Activated CD4-positive, alpha-beta T cell treated with anti-CD3 and anti-CD28 coated beads for 48 hours (primary cell): ENCODE measurements at regions not wholly inside any gene's neighbourhood (a gene's known extent, or its start where the extent isn't known, plus 50 kb on each side); places are given as distances from the start of the nearest gene placed in this dataset.

ENCODE experiments used
- DNase-seq: peaks from one replicate; pipeline ENCODE4 v3.0.0-alpha.2; 2020

DNA sequence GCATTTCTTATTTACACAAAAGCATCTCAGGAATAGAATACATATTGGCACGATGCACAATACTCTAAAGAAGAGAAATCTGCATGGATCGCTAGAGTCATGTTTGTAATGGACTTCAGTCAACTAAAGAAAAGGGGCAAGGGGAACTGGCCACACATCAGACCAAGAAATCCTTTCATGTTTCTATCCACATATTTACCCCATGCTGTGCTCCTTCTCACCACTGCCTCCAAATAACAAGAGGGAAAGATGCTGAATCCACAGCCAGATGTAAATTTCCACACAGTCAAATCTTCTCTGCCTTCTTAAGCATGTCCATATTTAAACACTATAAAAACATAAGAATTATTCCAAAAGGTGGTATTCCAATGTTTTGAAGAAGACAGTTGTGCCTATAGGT, 67.6 kb downstream of the COX18 start:
- DNase-seq: no peak

DNA sequence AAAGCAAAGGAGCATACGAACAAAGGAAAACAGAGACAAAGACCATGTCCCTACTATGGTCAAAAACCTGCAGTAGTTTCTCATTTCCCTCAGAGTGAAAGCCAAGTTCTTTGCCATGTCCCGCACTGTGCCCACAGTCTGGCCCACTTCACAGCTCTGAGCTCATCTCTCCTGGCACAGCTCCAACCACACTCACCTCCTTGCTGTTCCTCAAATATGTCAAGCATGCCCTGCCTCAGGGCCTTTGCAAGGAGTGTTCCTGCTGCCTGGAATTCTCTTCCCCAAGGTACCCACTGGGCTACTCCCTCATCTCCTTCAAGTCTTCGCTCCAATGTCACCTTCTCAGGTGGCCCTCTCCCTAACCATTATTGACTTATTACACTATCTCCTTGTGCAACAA, 72.1 kb downstream of the COX18 start:
- no peak for DNase-seq

DNA sequence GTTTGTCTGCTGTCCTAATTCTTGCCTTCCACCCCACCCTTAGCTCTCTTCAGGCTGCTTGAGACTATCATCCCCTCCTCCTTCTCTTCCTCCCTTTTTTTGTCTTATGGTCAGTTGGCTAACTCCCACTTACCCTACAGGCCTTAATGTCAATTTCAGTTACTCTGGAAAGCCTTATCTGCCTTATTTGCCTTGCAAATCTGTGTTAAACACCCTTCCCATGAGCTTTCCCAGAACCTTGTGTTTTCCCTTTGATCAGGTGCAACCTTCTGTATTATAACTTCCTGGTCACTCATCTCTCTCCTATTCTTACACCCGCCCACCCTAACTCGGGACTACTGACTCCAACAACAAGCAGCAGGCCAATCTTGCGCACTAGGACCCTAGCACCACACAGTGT, 74.8 kb downstream of the COX18 start:
- DNase-seq: no peak

DNA sequence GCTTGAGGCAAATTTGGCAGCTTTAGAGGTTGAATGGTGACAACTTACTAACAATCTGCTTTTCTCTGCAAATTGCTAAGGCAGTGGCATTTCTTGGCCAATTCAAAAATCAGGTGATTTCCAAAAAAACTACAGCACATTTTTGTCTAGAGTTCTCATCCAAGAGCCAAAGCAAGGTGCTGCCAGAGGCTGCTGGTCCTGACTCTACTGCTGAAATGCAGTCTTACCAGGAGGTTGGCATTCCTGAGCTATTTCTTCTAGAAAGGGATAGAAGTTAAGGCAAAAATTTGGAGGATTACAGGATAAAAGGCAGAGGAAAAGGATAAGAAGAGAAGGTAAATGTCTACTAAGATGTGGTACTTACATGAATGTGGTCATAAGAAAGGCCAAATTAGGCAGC, 75.6 kb downstream of the COX18 start:
- DNase-seq: no peak

DNA sequence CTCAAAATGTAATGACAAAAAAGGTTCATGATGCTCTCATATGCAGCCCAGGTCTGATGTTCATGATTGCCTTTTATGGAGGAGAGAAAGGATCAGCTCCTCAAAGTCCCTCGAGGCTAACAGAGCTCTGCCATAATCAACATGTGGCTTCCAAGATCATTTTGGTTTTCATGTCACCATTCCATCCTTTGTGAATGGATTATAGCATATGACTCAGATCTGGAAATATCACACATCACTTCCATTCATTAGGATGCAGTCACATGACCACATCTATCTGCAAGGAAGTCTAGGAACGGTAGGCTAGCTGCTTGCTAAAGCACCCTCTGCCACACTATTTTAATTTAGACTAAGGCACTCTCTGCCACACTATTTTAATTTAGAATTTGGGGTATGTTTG, 77.6 kb downstream of the COX18 start:
- no peak for DNase-seq

DNA sequence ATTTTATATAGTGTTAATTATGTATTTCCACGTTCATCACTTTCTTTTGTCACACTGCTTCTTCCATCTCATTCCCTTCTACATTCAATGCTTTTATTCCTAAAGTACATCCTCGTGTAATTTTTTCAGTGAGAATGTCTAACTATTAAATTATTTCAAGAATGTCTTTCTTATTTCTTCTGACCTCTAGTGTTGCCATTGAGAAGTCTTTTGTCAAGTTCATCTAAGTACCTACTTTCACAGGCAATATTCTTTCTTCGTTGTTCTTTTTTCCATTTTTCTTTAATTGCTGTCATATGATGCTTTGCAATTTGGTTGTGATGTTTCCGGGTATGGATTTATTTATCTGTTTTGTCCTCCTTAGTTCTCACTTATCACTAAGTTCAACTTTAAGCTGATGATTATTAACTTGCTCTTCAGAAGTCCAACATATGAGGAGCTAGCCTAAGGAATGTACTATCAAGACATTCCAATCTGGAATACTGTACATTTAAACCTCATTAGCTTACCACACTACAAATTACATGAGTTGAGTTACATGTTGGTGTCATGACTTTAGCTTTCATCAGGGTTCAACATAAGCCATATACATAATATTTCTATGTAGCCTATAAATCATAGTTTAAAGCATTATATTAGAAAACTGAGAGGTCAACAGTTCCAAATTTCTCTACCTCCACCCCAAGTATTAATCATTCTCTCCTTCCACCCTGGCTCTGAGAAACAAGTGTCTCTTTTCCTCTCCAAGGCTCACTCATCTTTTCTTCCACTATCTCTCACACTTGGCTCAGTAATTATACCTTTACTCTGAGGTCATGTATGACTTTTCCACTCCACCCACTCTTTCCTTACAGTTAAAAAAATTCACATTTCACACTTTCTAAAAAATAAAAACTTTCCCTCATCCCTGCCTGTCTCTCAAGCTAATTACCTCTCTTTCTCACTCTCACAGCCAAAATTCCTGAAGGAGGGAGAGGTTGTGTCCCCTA, 81.5 kb downstream of the COX18 start:
- DNase-seq: no peak

DNA sequence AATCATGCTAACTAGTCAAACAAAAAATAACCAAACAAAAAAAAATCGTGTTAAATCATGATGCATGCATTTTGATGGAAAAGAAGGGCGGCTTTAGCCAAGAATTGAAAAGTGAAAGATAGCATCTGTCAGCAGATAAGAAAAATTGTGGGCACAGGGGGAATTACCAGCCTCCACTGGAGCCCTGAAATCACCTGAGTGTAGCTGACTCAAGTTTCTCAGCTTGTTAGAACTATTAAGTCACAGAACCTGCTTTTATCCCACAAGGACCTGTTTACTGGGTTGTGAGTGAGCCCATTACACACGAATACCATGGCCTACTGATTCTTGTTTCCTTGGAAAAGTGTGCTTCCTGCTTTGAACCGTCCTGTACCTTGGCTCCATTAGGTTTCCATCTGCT, 85.2 kb downstream of the COX18 start:
- peak; percentile 28 for DNase-seq

DNA sequence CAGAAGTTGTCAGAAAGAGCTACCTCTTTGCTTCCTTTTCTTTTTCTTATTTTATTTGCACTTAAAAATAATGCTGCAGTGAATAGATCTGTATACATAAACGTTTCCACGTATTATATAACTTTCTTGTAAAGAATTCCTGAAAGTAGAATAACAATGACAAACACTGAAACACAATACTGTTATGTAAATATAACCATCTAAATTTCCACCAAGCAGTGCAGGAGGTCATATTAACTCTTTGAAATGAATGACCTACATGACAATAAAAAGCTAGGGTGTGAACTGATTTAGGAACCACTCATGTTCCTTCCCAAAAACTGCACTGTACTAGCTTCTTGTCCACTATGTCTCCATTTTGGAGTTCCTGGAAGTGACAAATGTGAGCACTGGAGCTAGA, 85.8 kb downstream of the COX18 start:
- DNase-seq: no peak

DNA sequence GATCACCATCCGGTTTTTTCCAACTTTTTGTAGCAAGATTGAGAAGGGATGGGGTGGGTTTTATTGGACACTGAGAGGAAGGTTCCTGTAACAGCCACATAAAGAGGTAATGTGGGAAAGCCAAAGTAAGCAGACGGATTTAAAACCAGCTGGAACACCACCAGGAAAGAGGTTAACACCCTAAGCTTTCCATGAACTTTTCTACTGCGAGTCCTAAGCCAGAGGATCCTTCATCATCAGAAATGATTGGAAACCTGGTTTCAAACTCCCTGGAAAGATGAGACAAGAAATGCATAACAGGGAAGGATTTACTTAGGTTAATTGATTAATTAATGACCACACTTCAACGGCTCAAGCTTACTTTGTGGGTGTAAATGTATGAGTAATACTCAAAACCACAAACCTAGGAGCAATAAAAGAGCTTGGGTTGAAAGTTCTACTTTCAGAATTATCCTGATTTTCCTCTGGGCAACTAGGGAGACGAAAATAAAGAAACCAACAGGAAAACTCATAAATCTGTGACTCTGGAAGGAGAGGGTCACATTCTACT, 91.5 kb downstream of the COX18 start:
- DNase-seq: no peak

DNA sequence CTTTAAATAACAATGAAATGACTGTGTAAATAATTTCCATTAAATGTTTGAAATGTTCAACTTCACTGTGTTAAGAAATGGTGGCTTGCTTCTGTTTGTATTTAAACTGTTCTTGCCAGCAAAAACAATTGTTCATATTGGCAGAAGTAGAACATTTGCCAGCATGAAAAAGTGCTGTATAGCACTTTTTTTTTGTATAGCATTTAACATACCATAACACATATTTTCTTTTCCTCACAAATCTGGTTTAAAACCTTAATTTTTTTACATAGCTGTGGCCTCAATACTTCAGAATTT, 94.1 kb downstream of the COX18 start:
- DNase-seq: no peak

DNA sequence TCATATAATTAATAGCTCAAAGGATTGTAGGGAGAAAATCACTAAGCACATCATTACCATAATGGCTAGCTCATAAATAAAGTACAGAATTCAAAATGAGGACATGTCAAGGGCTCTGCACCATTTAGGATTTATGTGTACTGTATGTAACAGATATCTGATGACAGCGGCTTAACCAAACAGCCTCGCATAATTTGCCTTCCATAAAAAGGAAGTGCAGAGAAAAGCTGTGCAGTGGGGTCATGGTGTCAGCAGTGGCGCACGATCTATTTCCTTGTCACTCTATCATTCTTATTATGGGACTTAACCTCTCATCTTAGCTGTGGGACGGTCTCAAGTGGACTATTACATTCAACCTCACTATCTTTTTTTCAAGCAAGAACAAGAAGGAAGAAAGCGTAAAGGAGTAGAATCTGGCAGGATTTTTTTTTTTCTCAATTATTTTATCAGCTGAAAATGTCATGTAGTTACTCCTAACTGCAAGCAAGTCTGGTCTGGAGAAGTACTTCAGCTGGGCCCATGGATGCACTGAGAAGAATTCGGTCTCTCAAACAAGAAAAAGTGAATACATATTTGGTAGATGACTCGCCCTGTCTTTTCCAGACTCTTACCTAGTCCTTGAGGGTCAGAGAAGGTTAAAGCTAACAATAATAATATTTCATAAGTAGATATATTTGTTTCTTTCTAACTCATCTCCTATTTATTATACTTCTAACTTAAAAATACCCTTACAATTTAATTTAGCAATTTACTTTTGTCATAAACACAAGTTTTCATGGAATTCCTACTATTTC, 94.6 kb downstream of the COX18 start:
- DNase-seq: no peak

DNA sequence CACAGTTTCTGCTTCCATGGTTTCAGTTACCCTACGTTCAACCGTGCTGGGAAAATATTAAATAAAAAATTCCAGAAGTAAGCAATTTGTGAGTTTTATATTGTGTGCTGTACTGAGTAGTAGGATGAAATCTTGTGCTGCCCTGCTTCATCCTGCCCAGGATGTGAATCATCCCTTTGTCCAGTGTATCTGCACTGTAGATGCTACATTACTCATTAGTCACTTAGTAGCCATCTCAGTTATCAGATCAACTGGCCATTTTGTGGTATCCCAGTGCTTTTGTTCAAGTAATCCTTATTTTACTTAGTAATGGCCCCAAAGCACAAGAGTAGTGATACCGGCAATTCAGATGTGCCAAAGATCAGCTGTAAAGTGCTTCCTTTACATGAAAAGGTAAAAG, 97.9 kb downstream of the COX18 start:
- no peak for DNase-seq

DNA sequence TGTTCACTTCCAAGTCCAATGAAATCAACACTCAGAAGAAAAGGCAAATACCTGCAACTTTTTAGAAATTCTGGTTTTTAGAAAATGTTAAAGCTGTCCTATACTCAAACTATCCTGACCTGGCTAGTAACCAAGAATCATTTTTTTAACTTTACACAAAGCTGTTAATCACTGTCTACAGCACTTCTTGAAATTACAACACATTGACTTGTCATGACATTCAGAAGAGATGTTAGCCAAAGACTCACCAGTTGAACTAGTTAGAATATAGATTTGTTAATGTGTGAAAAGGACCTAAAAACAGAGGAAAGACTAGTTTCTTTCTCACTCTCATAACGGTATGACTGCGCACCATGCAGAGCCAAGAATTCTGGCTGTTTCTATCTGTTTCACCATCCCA, 98.8 kb downstream of the COX18 start:
- no peak for DNase-seq

DNA sequence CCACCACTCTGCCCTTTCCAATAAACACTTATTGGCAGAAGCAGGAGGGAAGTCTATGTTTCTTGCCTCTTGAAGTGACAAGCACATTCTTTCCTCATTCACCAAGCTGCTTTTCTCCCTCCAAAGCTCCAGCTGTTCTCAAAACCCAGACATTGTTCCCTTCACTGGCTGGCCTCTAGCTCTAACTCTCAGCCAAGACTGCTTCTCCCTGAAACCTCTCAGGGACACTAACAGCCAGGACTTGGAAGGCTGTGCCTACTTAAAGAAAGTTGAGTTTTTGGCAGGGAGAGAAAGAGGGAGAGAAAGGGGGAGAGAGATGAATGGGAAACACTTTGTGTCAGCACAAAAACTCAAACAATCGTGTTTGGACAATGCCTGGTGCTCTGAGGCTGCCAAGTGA, 99.5 kb downstream of the COX18 start:
- DNase-seq: no peak

DNA sequence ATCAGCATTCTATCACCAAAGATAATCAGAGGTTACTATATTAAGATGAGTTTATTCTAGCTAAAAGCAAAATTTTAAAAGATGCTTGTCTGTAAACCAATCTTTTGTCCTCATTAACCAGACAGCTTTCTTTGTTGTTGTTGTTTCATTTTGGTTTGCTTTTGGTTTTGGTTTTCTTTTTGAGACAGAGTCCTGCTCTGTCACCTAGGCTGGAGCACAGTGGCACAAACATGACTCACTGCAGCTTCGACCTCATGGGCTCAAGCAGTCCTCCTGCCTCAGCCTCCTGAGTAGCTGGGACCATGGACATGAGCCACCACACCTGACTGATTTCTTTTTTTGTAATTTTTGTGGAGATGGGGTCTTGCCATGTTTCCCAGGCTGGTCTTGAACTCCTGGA, 102.9 kb downstream of the COX18 start:
- peak; percentile 13 for DNase-seq

DNA sequence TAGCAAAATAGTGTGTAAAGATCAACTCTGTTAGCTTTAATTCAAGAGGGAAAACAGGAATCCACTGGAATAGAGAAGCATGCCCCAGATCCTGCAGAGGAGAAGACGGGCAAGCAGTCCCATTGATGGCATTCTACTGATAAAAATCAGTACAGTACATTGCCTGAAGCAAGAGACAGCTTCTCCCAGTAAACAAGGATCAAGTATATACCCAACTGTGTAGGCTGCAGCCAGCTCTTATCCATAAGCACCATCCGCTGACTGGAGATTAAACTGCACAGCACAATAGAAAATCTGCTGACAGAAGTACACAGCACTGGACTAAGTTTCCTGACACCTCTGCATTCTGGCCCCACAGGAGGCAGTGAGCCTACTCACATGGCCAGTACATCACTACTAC, 110.1 kb downstream of the COX18 start:
- DNase-seq: no peak

DNA sequence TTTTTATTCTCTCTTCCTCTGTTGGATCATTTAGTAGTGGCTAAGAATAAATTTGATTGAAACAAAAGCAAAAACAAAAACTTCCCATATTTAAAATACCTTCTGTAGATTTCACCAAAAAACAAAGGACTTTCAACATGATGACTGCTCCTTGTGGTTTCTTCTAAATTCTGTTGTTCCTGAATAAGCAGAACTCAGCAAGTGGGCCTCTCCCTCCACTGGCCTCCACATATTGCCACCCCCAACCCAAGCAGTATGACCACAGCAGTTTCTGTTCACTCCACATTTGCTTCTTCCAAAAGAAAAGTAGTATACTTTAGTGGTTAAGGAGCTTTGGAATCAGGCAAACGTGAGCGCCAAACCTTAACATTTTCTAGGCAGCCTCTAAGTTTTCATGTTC, 114.7 kb downstream of the COX18 start:
- DNase-seq: no peak

DNA sequence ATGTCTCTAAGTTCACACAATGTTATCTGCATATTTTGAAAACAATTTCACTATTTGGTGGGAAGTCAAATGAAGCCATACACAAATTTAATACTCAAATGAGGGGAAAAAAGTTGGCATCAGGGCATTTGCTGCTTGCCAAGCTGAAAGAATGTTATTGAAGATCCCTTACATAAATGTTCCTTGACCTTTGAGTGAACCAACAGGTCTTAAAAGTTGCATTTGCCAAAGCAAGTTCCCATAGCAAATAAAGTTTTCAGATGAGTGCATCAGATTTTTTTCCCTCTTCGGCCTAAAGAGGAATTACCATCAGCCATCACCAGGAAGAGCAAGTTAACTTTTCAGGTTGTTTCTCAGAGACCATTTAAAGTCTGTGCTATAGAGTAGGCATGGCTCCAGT, 115.9 kb downstream of the COX18 start:
- DNase-seq: no peak

DNA sequence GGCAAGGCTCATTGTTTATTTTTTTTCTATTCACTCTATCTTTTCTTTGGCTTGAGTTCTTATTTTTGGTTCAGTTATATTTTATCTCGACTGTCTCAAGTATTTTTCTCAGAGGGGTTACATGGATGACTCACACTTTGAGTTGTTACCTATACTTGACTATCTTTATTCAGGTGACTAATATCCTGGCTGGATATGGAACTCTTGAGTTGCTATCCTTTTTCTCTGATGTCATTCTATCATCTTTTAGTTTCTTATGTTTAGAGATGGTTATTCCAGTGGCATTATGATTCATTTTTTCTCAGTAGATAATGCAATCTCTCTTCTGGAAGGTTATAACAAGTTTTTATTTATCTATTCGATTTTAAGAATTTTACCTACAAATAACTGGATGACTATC, 117.9 kb downstream of the COX18 start:
- no peak for DNase-seq

DNA sequence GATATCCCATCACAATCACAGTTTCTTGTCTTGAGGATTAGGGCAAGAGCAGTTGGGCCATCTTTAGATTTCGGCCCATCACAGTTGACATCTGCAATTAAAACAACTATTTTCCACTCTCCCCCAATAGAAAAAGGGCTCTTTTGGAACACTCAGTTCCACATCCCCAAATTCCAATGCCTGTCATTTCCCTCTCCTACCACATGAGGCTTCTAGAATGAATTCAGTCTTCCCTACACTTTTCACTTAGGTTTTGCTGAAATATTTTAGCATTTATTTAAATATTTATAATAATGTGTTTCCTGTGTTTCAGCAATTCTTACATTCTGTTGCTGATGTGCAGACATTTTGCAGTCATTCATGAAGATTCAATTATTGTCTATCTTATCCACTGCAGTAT, 118.4 kb downstream of the COX18 start:
- DNase-seq: no peak

DNA sequence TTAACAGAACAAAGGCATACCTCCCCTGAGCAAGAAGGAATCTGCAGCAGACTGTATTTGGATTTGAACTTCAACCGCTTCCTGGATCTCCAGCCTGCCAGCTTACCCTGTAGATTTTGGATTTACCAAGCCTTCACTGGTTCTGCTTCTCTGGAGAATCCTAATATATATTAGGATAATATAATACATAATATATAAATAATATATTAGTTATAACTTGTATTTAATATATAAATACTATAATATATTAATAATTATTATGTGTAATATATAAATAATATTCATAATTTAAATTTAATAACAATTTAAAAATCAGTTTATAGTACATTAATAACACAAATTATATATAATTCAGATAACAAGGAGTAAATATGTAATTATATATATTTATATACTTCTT, 121.4 kb downstream of the COX18 start:
- no peak for DNase-seq

DNA sequence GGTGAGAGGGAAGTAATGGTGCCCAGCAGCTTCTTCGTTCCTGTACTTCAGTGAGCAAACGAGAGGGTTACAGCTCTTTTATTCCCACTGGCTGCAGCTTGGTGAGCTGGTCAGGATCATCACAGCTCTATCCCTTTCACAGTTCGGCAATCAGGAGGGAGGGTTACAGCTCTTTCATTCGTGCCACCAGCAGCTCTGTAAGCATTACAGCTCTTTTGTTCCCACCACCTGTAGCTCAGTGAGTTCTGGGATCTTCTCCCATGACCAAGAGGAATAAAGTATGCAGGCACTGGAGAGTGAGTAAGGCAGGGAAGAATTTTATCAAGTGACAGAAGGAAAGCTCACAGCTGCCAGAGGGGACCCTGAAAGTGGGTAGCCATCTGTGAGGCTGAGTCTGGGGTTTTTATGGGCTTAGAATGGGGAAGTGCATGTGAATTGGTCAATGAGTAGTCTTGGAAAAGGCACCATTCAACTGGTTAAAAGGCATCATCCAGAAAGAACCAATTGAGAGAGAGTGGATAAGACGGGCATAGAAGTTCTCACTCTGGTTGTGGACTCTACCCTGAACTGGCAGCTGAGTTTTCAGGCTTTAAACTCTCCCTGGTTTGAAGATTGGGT, 123.7 kb downstream of the COX18 start:
- no peak for DNase-seq

DNA sequence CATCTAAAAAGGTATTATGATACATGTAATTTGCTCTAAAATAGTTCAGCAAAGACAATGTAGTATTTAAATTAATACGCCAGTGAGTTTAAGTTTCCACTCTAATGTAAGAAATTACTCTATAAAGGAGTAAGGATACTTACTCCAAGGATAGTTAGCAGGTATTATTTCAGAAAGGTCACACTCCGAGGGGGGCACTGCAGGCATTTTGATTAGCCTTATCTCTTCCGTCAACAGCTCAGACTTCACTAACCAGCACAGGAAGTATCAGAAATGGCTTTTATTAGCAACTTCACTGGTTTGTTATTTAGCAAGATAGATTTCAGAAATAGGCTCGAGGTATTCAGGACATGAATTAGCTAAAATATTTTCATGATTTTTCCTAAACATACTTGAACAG, 127.0 kb downstream of the COX18 start:
- DNase-seq: no peak

DNA sequence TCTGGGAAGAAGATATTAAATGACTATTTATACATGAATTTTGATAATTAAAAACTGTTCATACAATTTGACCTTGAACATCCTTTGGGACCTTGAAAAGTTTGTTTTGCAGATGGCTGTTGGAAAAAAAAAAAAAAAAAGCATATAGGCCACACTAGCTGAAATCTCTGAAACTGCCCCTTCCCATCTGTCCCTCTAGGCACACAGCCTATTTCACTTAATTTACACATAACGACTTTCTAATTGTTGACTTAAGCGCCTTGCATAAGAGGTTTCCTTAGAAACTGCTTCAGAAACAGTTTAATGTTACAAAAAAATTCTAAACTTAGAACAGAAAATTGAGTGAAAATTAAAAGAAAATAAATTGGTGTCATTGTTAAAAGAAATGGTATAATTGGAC, 131.0 kb downstream of the COX18 start:
- DNase-seq: no peak
